NCI-H2196 treated with DMSO at 0.1 percent for 48 hours (cell line): ENCODE measurements at regions not wholly inside any gene's neighbourhood (a gene's known extent, or its start where the extent isn't known, plus 50 kb on each side); places are given as distances from the start of the nearest gene placed in this dataset.
A peak's percentile ranks its signal among the peaks of the same experiment; 100 is the strongest.

Experiments
- DNase-seq: peaks from one replicate; lab custom pipeline; 2025; ENCODE audit not compliant: unreplicated experiment; lab: John Stamatoyannopoulos, UW

GRCh38 chr18:27838225-27838624 lies 338.7 kb downstream of the CDH2 start:
- DNase-seq, result no peak

GRCh38 chr18:27826101-27826500 lies 350.8 kb downstream of the CDH2 start:
- DNase-seq, result no peak

GRCh38 chr18:27825689-27826088 lies 351.2 kb downstream of the CDH2 start:
- no peak for DNase-seq

GRCh38 chr18:27824841-27825681 lies 351.9 kb downstream of the CDH2 start:
- no peak for DNase-seq

GRCh38 chr18:27824275-27824674 lies 352.7 kb downstream of the CDH2 start:
- no peak for DNase-seq

GRCh38 chr18:27823053-27823452 lies 353.9 kb downstream of the CDH2 start:
- no peak for DNase-seq

GRCh38 chr18:27808683-27809082 lies 368.2 kb downstream of the CDH2 start:
- DNase-seq, result no peak

GRCh38 chr18:27803957-27804356 lies 373.0 kb downstream of the CDH2 start:
- no peak for DNase-seq

GRCh38 chr18:27797484-27797883 lies 379.4 kb downstream of the CDH2 start:
- DNase-seq, result no peak

- no peak for DNase-seq
Observed at GRCh38 chr18:27794181-27794926, 382.6 kb downstream of the CDH2 start.

- no peak for DNase-seq
Observed at GRCh38 chr18:27793013-27793785, 383.7 kb downstream of the CDH2 start.

GRCh38 chr18:27789406-27789805 lies 387.5 kb downstream of the CDH2 start:
- peak; percentile 40 for DNase-seq

- DNase-seq, result no peak
Observed at GRCh38 chr18:27787547-27787946, 389.4 kb downstream of the CDH2 start.

- DNase-seq, result peak; percentile 96
Observed at GRCh38 chr18:27785815-27786471, 391.0 kb downstream of the CDH2 start.

- no peak for DNase-seq
Observed at GRCh38 chr18:27780061-27780745, 396.7 kb downstream of the CDH2 start.

- no peak for DNase-seq
Observed at GRCh38 chr18:27778925-27779324, 398.0 kb downstream of the CDH2 start.

GRCh38 chr18:27778441-27778840 lies 398.5 kb downstream of the CDH2 start:
- DNase-seq, result no peak

GRCh38 chr18:27772081-27772480 lies 404.8 kb downstream of the CDH2 start:
- DNase-seq, result no peak

- DNase-seq, result no peak
Observed at GRCh38 chr18:27771571-27771970, 405.4 kb downstream of the CDH2 start.

- no peak for DNase-seq
Observed at GRCh38 chr18:27769152-27769551, 407.8 kb downstream of the CDH2 start.
